GM18858 (cell line): ENCODE measurements at regions not wholly inside any gene's neighbourhood (a gene's known extent, or its start where the extent isn't known, plus 50 kb on each side); places are given as distances from the start of the nearest gene placed in this dataset.
"Not testable (repeated sequence)": the region's sequence is repeated elsewhere in the genome, so short reads cannot be mapped to it uniquely, and the experiment has no call there.

Experiments used
- ATAC-seq: cut with Tn5 transposase; IDR thresholded peaks from one replicate; pipeline ENCODE4 v1.9.1; 2021; ENCODE audit not compliant: unreplicated experiment

- peak; percentile 91 for ATAC-seq
Measured at GRCh38 chr5:163695830-163696578, 190.6 kb downstream of the MAT2B start.

GRCh38 chr5:163696579-163696887, 191.1 kb downstream of the MAT2B start:
- ATAC-seq: no peak

- no peak for ATAC-seq
Measured at GRCh38 chr5:163706053-163706771, 200.8 kb downstream of the MAT2B start.

- ATAC-seq: no peak
Measured at GRCh38 chr5:163712011-163712410, 206.6 kb downstream of the MAT2B start.

GRCh38 chr5:163718272-163718671, 212.9 kb downstream of the MAT2B start:
- ATAC-seq: no peak

GRCh38 chr5:163724305-163724704, 218.9 kb downstream of the MAT2B start:
- ATAC-seq: no peak

GRCh38 chr5:163727028-163727427, 221.6 kb downstream of the MAT2B start:
- ATAC-seq: peak; percentile 91

- no peak for ATAC-seq
Measured at GRCh38 chr5:163730206-163730756, 224.9 kb downstream of the MAT2B start.

- no peak for ATAC-seq
Measured at GRCh38 chr5:163731256-163731655, 225.8 kb downstream of the MAT2B start.

GRCh38 chr5:163735069-163735468, 229.7 kb downstream of the MAT2B start:
- ATAC-seq: no peak

- no peak for ATAC-seq
Measured at GRCh38 chr5:163747586-163747985, 242.2 kb downstream of the MAT2B start.

- ATAC-seq: no peak
Measured at GRCh38 chr5:163748934-163749333, 243.5 kb downstream of the MAT2B start.

GRCh38 chr5:163750415-163750814, 245.0 kb downstream of the MAT2B start:
- ATAC-seq: not testable (repeated sequence)

- ATAC-seq: no peak
Measured at GRCh38 chr5:163755505-163755904, 250.1 kb downstream of the MAT2B start.

- no peak for ATAC-seq
Measured at GRCh38 chr5:163756170-163756569, 250.8 kb downstream of the MAT2B start.

- ATAC-seq: no peak
Measured at GRCh38 chr5:163757344-163757743, 251.9 kb downstream of the MAT2B start.

- ATAC-seq: no peak
Measured at GRCh38 chr5:163758283-163758711, 252.9 kb downstream of the MAT2B start.

GRCh38 chr5:163759000-163759704, 253.7 kb downstream of the MAT2B start:
- no peak for ATAC-seq

GRCh38 chr5:163760498-163760897, 255.1 kb downstream of the MAT2B start:
- no peak for ATAC-seq

- ATAC-seq: no peak
Measured at GRCh38 chr5:163766936-163767670, 261.7 kb downstream of the MAT2B start.

GRCh38 chr5:163770625-163771024, 265.2 kb downstream of the MAT2B start:
- ATAC-seq: no peak
